HFFc6 (cell line): ENCODE measurements at regions not wholly inside any gene's neighbourhood (a gene's known extent, or its start where the extent isn't known, plus 50 kb on each side); places are given as distances from the start of the nearest gene placed in this dataset.
"Not testable (repeated sequence)": the region's sequence is repeated elsewhere in the genome, so short reads cannot be mapped to it uniquely, and the experiment has no call there.

Source experiments
- DNase-seq: peaks from one replicate; pipeline ENCODE4 v3.0.0-alpha.2; 2018
- H3K27ac Mint-ChIP-seq: 2 replicates; pipeline ENCODE4 v1.8.0; 2020; ENCODE audit warnings: mild to moderate bottlenecking, mixed read lengths
- H3K27me3 Mint-ChIP-seq: 2 replicates; pipeline ENCODE4 v1.8.0; 2021; ENCODE audit warnings: mild to moderate bottlenecking, moderate library complexity, mixed read lengths; ENCODE audit not compliant: insufficient read depth
- H3K36me3 Mint-ChIP-seq: 2 replicates; pipeline ENCODE4 v1.8.0; 2021; ENCODE audit warnings: low read depth, mixed read lengths
- H3K4me1 Mint-ChIP-seq: 2 replicates; pipeline ENCODE4 v1.8.0; 2020; ENCODE audit warnings: low read depth, mixed read lengths
- H3K4me3 Mint-ChIP-seq: 2 replicates; pipeline ENCODE4 v1.8.0; 2020; ENCODE audit warnings: mild to moderate bottlenecking, moderate library complexity, mixed read lengths
- H3K9me3 Mint-ChIP-seq: 2 replicates; pipeline ENCODE4 v1.8.0; 2020; ENCODE audit warnings: mild to moderate bottlenecking, mixed read lengths
- TF ChIP-seq, protein P1 (sequence below): fragments of 200-600 bp; sonication (generic); IDR thresholded peaks from 2 replicates; pipeline ENCODE4 v1.5.0; 2021; ENCODE audit warnings: antibody characterized with exemption, mild to moderate bottlenecking

GRCh38 chr6:86872810-86873209, 64.5 kb upstream of the HTR1E start:
- not testable (repeated sequence) for H3K27ac Mint-ChIP-seq, H3K27me3 Mint-ChIP-seq, DNase-seq, H3K4me1 Mint-ChIP-seq, H3K36me3 Mint-ChIP-seq, H3K4me3 Mint-ChIP-seq
- H3K9me3 Mint-ChIP-seq = peaks cover 69% of the 10 kb centered on the region

DNA sequence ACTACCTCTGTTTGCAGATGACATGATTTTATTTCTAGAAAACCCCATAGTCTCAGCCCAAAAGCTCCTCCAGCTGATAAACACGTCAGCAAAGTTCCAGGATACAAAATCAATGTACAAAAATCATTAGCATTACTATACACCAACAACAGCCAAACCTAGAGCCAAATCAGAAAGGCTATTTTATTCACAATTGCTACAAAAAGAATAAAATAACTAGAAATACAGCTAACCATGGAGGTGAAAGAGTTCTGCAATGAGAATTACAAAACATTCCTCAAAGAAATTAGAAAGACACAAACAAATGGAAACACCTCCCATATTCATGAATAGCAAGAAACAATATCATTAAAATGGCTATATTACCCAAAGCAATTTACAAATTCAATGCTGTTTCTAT, 65.6 kb upstream of the HTR1E start:
- Mint-ChIP-seq H3K4me3 (no peak overlapping the region), H3K36me3 (peaks cover 4% of the 10 kb centered on the region; the same call in 1 of the 2 replicates), H3K27ac (no peak overlapping the region), H3K9me3 (peaks cover 71% of the 10 kb centered on the region), H3K27me3 (no peaks in the 10 kb centered on the region; the same call in 1 of the 2 replicates), H3K4me1 (no peaks in the 10 kb centered on the region)
- DNase-seq = no peak
- TF ChIP-seq, protein P1, sequence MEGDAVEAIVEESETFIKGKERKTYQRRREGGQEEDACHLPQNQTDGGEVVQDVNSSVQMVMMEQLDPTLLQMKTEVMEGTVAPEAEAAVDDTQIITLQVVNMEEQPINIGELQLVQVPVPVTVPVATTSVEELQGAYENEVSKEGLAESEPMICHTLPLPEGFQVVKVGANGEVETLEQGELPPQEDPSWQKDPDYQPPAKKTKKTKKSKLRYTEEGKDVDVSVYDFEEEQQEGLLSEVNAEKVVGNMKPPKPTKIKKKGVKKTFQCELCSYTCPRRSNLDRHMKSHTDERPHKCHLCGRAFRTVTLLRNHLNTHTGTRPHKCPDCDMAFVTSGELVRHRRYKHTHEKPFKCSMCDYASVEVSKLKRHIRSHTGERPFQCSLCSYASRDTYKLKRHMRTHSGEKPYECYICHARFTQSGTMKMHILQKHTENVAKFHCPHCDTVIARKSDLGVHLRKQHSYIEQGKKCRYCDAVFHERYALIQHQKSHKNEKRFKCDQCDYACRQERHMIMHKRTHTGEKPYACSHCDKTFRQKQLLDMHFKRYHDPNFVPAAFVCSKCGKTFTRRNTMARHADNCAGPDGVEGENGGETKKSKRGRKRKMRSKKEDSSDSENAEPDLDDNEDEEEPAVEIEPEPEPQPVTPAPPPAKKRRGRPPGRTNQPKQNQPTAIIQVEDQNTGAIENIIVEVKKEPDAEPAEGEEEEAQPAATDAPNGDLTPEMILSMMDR = no peak

DNA sequence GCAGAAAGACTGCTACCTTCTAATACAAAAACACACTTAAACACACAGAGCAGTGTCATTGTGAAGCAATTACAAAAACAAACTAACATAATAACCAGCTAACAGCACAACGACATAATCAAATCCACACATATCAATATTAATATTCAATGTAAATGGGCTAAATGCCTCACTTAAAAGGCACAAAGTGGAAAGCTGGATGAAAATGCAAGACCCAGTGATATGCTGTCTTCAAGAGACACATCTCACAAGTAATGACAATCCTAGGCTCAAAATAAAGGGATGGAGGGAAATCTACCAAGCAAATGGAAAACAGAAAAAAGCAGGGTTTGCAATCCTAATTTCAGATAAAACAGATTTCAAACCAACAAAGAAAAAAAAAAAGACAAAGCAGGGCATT, 67.8 kb upstream of the HTR1E start:
- Mint-ChIP-seq H3K27me3 (no peaks in the 10 kb centered on the region; the same call in 1 of the 2 replicates), H3K27ac (no peak overlapping the region), H3K4me3 (no peak overlapping the region), H3K9me3 (peaks cover 60% of the 10 kb centered on the region), H3K4me1 (no peaks in the 10 kb centered on the region), H3K36me3 (peaks cover 4% of the 10 kb centered on the region; the same call in 1 of the 2 replicates)
- TF ChIP-seq, protein P1 = no peak
- DNase-seq = no peak

DNA sequence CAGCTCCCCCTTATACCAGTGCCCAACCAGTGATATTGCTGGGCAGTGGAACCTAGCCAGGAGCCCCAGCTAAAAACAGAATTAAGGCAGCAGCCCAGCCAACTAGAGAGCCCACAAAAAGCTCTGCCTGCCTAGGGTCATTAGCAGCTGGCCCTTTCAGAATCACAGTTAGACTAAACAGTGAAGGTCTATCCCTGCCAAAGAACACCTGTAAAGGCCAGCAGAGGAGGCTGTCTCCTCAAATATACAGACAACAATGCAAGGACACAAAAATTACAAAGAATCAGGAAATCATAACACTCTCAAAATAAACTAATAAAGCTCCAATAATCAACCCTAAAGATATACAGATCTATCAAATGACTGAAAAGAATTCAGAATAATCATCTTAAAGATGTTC, 77.8 kb upstream of the HTR1E start:
- H3K9me3 Mint-ChIP-seq = peaks cover 16% of the 10 kb centered on the region
- H3K36me3 Mint-ChIP-seq = no peaks in the 10 kb centered on the region
- TF ChIP-seq, protein P1 = no peak

GRCh38 chr6:86858970-86859369, 78.4 kb upstream of the HTR1E start:
- Mint-ChIP-seq H3K27ac (no peak overlapping the region), H3K4me1 (no peaks in the 10 kb centered on the region), H3K36me3 (no peaks in the 10 kb centered on the region), H3K9me3 (peaks cover 16% of the 10 kb centered on the region), H3K4me3 (no peak overlapping the region), H3K27me3 (no peaks in the 10 kb centered on the region)
- no peak for DNase-seq
- TF ChIP-seq, protein P1 = no peak

More for the DNA sequence above, 77.8 kb upstream of the HTR1E start:
- DNase-seq = no peak
- Mint-ChIP-seq H3K4me3 (no peak overlapping the region), H3K27me3 (no peaks in the 10 kb centered on the region), H3K4me1 (no peaks in the 10 kb centered on the region), H3K27ac (no peak overlapping the region)

DNA sequence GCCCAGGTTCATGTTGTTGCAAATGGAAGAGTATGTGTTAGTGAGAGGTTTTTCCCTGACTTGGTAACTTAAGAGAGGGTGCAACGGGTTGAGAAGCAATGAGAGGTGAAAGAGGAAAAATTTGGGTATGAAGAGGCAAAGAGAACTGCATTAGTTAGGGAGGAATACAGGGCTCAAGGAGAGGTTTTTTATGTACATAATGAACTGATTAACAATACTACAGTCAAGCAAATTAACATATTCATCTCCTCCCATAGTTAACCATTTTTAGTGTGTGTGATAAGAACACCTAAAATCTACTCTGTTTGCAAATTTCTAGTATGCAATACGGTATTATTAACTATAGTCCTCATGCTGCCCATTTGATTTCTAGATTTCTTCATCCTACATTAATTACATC, 79.5 kb upstream of the HTR1E start:
- peaks cover 15% of the 10 kb centered on the region for H3K9me3 Mint-ChIP-seq
- H3K4me3 Mint-ChIP-seq = no peak overlapping the region
- no peak overlapping the region for H3K27ac Mint-ChIP-seq
- no peaks in the 10 kb centered on the region for H3K36me3 Mint-ChIP-seq
- TF ChIP-seq, protein P1 = no peak
- DNase-seq = no peak
- no peaks in the 10 kb centered on the region for H3K27me3 Mint-ChIP-seq
- no peaks in the 10 kb centered on the region for H3K4me1 Mint-ChIP-seq
